ENCODE measurements at regions not wholly inside any gene's neighbourhood (a gene's known extent, or its start where the extent isn't known, plus 50 kb on each side); places are given as distances from the start of the nearest gene placed in this dataset.

DNA sequence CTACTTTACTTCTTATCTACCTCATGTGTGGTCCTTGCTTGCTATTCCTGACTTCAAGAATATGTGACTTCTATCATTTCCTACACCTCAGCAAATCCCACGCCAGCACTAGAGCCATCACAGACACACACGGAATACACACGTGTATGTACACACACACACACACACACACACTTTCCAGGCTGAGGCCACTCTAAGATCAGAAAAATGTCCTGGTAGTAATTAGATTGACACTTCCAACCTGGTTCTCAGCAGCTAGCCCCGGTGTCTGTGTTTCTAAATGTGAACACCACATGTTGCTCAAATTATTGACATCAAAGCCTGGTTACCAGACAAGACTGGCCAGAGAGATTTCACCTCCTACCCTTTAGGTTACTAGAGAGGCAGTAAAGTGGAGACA is 54.1 kb upstream of the SASH1 start:
- Histone ChIP-seq H3K9ac (ENCODE audit: low read depth, low read length) (no peak overlapping the region), H3K4me1 (ENCODE audit: insufficient read depth, low read length) (no peaks in the 10 kb centered on the region), H3K4me2 (ENCODE audit: insufficient read depth, low read length) (no peak overlapping the region), H3K36me3 (ENCODE audit: insufficient read depth, low read length) (no peaks in the 10 kb centered on the region), H3K27me3 (ENCODE audit: insufficient read depth, low read length, poor library complexity) (peaks cover 4% of the 10 kb centered on the region), H3K4me3 (ENCODE audit: low read depth in 1 of 2, low read length in 2 of 2) (no peak overlapping the region), H3K9me3 (ENCODE audit: insufficient read depth, low read length, severe bottlenecking) (no peaks in the 10 kb centered on the region), H4K20me1 (ENCODE audit: insufficient read depth, low read length) (no peaks in the 10 kb centered on the region), H3K79me2 (ENCODE audit: insufficient read depth, low read length) (no peaks in the 10 kb centered on the region), H3K27ac (ENCODE audit: low read length) (no peak overlapping the region), H2AFZ (ENCODE audit: low read depth, low read length) (no peak overlapping the region)
- no peak for TF ChIP-seq EZH2 (IDR thresholded peaks at IDR 0.05; ENCODE audit: borderline replicate concordance, low read depth, low read length, severe bottlenecking)
- ATAC-seq (ENCODE audit: insufficient read depth, low read depth) (no peak), DNase-seq (no peak)

DNA sequence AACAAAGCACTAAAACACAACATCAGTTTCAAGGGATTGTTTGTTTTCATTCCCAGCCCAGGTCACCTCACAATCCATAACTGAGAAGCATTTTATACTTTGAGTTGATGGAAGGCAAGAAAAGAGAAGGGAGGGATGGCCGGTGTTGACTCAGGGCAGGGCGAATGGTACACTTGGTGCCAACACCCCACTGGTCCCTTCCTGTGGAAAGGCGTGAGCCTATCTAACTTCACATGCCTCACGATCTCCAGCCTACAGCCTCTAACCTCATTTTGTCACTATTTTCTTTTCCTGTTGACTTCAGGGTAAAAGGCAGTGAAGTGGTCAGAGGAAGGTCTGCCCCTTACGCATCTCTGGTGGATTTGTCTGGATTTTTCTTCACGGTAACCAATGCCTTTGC is 53.5 kb upstream of the SASH1 start:
- H3K36me3 ChIP-seq (ENCODE audit: insufficient read depth, low read length): no peaks in the 10 kb centered on the region
- no peaks in the 10 kb centered on the region for H4K20me1 ChIP-seq (ENCODE audit: insufficient read depth, low read length)
- ATAC-seq (ENCODE audit: insufficient read depth, low read depth): no peak
- TF ChIP-seq, protein P1, sequence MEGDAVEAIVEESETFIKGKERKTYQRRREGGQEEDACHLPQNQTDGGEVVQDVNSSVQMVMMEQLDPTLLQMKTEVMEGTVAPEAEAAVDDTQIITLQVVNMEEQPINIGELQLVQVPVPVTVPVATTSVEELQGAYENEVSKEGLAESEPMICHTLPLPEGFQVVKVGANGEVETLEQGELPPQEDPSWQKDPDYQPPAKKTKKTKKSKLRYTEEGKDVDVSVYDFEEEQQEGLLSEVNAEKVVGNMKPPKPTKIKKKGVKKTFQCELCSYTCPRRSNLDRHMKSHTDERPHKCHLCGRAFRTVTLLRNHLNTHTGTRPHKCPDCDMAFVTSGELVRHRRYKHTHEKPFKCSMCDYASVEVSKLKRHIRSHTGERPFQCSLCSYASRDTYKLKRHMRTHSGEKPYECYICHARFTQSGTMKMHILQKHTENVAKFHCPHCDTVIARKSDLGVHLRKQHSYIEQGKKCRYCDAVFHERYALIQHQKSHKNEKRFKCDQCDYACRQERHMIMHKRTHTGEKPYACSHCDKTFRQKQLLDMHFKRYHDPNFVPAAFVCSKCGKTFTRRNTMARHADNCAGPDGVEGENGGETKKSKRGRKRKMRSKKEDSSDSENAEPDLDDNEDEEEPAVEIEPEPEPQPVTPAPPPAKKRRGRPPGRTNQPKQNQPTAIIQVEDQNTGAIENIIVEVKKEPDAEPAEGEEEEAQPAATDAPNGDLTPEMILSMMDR (IDR thresholded peaks at IDR 0.05; ENCODE audit: borderline replicate concordance, extremely low read depth, low read length, poor library complexity, severe bottlenecking): no peak
- no peak for TF ChIP-seq EZH2 (IDR thresholded peaks at IDR 0.05; ENCODE audit: borderline replicate concordance, low read depth, low read length, severe bottlenecking)
- H3K4me2 ChIP-seq (ENCODE audit: insufficient read depth, low read length): no peak overlapping the region
- H3K9me3 ChIP-seq (ENCODE audit: insufficient read depth, low read length, severe bottlenecking): no peaks in the 10 kb centered on the region
- peaks cover 4% of the 10 kb centered on the region for H3K27me3 ChIP-seq (ENCODE audit: insufficient read depth, low read length, poor library complexity)
- H3K4me1 ChIP-seq (ENCODE audit: insufficient read depth, low read length): no peaks in the 10 kb centered on the region
- no peak overlapping the region for H3K27ac ChIP-seq (ENCODE audit: low read length)
- no peaks in the 10 kb centered on the region for H3K79me2 ChIP-seq (ENCODE audit: insufficient read depth, low read length)
- no peak for DNase-seq
- no peak overlapping the region for H3K4me3 ChIP-seq (ENCODE audit: low read depth in 1 of 2, low read length in 2 of 2)
- H2AFZ ChIP-seq (ENCODE audit: low read depth, low read length): no peak overlapping the region
- no peak overlapping the region for H3K9ac ChIP-seq (ENCODE audit: low read depth, low read length)

DNA sequence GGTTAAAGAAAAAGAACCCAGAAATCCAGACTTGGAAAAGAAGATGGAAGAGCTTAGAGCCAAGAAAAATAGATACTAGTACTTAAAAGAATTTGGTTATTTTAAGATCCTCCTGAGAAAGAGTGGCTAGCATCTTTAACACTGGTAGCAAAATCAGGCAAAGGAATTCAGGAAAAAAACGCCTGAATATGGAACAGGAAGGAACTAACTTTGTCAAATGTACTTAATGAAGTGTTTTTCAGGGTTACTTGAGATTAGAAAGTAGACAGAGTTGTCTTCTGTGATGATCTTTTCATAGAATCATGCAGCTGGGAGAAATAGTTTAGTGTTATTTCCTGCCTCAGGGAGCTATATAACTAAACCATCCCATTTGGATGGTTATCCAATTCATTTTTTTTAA is 50.8 kb upstream of the SASH1 start:
- no peak for DNase-seq
- Histone ChIP-seq H3K9ac (ENCODE audit: low read depth, low read length) (no peak overlapping the region), H3K4me1 (ENCODE audit: insufficient read depth, low read length) (no peaks in the 10 kb centered on the region), H3K9me3 (ENCODE audit: insufficient read depth, low read length, severe bottlenecking) (no peaks in the 10 kb centered on the region), H3K79me2 (ENCODE audit: insufficient read depth, low read length) (no peaks in the 10 kb centered on the region), H2AFZ (ENCODE audit: low read depth, low read length) (no peak overlapping the region), H3K4me2 (ENCODE audit: insufficient read depth, low read length) (no peak overlapping the region), H3K27me3 (ENCODE audit: insufficient read depth, low read length, poor library complexity) (peaks cover 12% of the 10 kb centered on the region), H4K20me1 (ENCODE audit: insufficient read depth, low read length) (no peaks in the 10 kb centered on the region), H3K4me3 (ENCODE audit: low read depth in 1 of 2, low read length in 2 of 2) (no peak overlapping the region), H3K27ac (ENCODE audit: low read length) (no peak overlapping the region), H3K36me3 (ENCODE audit: insufficient read depth, low read length) (no peaks in the 10 kb centered on the region)
- no peak for TF ChIP-seq EZH2 (IDR thresholded peaks at IDR 0.05; ENCODE audit: borderline replicate concordance, low read depth, low read length, severe bottlenecking)
- ATAC-seq (ENCODE audit: insufficient read depth, low read depth): no peak
